Stimulated activated CD4-positive, alpha-beta T cell treated with anti-CD3 and anti-CD28 coated beads, Interleukin-12 subunit alpha, Interleukin-12 subunit beta, amount 100 ng/mL, for 24 hours (primary cell): ENCODE measurements at regions not wholly inside any gene's neighbourhood (a gene's known extent, or its start where the extent isn't known, plus 50 kb on each side); places are given as distances from the start of the nearest gene placed in this dataset.
"Not testable (repeated sequence)": the region's sequence is repeated elsewhere in the genome, so short reads cannot be mapped to it uniquely, and the experiment has no call there.

Source experiments
- DNase-seq, 2 experiments: peaks; one replicate each; pipeline ENCODE4 v3.0.0-alpha.2; 2020; ENCODE audit warnings: low read depth in 2 of 2

GRCh38 chr2:59881218-59881617 lies 672.2 kb downstream of the BCL11A start:
- no peak for DNase-seq

DNA sequence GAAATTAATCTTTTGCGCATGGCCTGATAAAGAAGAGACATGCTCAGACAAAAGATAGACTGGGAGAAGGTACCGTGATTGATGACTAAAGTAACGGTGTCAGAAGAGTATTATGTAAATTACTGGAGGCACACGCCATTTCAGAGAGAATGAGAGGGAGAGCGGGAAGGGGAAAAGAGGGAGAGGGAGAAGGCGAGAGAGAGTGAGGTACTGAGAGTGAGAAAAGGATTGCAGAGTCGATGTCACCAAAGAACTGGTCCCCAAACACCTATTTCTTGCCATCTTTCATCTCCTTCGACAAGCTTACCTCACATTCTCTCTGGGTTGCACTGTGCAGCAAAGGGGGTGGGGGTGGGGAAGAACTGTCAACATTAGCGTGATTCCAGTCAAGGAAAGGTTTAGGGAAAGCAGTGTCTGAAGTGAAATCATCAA lies 673.7 kb downstream of the BCL11A start:
- DNase-seq = no peak

DNA sequence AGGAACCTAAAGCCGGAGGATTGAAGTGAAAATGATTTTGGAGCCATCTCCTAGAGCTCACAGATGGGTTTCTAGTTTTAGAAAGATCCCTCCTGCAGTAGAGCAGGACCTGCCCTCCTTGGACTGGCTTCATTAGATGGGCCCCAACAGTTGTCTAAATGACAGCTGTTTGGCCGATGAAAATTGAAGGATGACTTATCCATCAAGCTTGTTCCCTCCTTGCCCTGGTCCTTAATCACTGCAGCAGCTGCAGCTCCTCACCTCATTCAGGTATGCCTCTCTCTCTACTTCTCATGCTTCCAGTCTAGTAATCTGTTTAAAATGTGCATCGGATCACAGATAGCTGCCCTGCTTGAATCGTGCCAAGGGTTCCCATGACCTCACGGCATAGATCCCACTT lies 677.6 kb downstream of the BCL11A start:
- no peak for DNase-seq

GRCh38 chr2:59874971-59875755 lies 678.3 kb downstream of the BCL11A start:
- no peak for DNase-seq

- DNase-seq = no peak
These were observed 679.1 kb downstream of the BCL11A start for GRCh38 chr2:59874361-59874760.

GRCh38 chr2:59871830-59872229 lies 681.6 kb downstream of the BCL11A start:
- DNase-seq = no peak

DNA sequence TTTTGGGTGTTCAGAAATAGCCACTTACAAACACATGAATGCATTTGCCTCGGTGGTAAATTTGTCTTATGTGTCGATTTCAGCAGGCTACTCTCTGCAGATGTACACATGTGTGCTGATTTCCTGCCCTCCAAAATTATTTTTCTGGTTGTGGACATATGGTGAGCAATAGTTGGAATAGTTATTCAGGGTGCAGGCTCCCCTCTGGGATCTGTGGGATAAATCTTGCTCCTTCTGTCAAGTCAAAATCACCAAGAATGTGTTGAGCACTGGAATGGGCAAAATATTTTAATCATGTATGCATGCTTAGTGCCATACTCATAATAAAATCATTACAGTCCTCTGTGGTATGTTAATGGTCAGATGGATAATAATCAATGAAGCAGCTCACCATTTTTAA lies 684.5 kb downstream of the BCL11A start:
- no peak for DNase-seq

GRCh38 chr2:59866436-59866835 lies 687.0 kb downstream of the BCL11A start:
- no peak for DNase-seq

DNA sequence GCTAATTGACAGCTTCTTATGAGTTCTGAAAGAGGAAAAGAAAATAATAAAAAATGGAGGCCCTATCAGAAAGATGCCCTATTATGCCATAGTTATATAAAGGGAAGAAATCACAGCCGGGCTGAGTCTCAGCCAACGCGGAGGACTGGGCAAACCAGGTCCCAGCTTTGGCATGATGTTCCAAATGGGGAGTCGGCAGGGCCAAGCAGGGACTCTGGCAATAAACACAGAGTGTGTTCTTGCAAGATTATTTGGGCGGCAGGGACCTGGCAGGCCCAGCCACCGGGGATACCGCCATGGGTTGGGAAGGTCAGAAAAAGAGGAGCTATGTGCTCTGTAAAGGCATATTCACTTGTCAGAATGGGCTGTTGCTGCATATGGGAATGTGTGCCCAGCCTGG lies 694.9 kb downstream of the BCL11A start:
- DNase-seq = no peak

GRCh38 chr2:59857109-59857508 lies 696.3 kb downstream of the BCL11A start:
- DNase-seq = no peak

GRCh38 chr2:59856391-59856790 lies 697.1 kb downstream of the BCL11A start:
- no peak for DNase-seq

DNA sequence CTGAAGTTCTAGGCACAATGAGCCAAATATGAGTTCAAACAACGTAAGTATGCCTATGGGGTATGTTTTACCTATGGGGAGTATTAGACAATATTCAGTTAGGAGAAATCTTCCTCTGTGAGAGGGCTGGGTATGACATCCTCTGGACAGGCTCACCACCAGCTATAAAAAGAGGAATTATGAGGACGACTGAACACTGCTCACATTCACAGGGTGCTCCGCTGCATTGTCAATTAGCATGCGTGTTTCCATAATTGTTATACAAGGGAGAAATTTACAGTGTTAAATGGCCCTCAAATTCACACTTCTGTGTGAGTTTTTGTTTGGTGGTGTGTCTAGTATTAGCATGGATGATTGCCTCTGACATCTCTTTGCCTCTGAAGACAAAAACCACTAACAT lies 700.4 kb downstream of the BCL11A start:
- no peak for DNase-seq

DNA sequence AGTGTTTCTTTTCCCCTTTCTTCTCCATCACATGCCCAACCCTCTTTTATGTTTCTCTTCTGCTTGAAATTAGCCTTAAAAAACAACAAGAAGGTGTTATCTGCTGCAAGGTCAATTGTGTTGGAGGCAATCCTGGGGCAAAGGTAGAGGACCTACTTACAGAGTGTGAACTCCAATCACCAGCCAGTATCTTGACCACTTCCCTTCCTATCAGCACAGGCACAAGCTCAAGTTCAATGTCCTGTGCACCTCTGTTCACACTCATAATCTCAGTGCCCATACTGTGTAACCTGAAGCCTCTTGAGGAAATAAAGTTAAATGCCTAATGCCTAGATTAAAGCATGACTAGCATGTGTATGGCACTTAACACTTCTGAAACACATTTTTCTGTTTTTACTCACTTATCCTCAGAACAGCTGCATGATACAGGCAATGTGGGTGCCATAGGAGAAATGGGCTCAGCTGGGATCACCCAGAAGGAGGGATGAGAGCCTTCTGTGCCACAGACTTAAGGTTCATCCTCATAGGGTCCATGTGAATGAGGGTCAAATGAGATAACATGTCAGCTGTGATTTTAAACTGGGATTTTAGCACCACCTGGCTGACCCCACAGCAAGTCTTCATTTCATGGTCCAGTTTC lies 701.5 kb downstream of the BCL11A start:
- DNase-seq = no peak

GRCh38 chr2:59850554-59850953 lies 702.9 kb downstream of the BCL11A start:
- no peak for DNase-seq

DNA sequence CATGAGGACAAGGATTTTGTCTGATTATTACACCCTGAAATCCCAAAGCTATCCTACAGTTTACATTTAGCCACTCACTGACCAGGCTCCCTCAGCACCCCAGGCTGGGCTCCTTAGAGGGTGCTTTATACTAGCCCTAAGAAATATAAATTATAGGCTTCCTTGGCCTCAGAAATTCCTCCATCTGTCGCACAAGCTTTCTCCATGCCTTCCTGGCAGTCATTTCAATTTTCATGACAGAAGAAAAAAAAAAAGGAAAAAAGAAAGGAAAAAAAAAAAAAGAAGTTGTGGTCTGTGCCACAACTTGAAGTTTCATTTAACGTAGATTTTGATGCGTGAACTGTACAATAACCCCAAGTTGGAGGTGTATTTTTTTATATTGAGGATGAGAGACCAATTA lies 719.5 kb downstream of the BCL11A start:
- DNase-seq = no peak

GRCh38 chr2:59830601-59831000 lies 722.9 kb downstream of the BCL11A start:
- DNase-seq = no peak

GRCh38 chr2:59827677-59828076 lies 725.8 kb downstream of the BCL11A start:
- DNase-seq = no peak

DNA sequence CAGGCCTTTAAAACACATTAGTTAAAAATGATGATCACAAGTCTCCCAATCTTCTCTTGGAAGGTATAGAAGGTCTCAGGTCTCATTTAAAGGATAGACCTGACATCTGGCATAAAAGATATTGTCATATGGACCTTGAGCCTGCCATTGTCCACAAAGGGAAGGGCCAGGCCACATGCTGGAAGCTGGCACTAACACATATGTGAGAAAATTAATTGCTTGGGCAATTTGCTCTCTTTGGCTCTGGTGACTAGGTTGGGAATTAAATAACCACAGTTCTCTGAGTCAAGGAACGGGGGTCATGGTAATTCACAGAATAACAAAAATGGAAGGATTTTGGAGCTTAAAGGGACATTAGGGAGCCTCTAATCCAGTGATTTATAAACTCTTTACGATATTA lies 727.3 kb downstream of the BCL11A start:
- DNase-seq = no peak

GRCh38 chr2:59824314-59824713 lies 729.1 kb downstream of the BCL11A start:
- DNase-seq = no peak

- DNase-seq = no peak
These were observed 737.4 kb downstream of the BCL11A start for GRCh38 chr2:59816075-59816474.

GRCh38 chr2:59810283-59810682 lies 743.2 kb downstream of the BCL11A start:
- DNase-seq = not testable (repeated sequence)

DNA sequence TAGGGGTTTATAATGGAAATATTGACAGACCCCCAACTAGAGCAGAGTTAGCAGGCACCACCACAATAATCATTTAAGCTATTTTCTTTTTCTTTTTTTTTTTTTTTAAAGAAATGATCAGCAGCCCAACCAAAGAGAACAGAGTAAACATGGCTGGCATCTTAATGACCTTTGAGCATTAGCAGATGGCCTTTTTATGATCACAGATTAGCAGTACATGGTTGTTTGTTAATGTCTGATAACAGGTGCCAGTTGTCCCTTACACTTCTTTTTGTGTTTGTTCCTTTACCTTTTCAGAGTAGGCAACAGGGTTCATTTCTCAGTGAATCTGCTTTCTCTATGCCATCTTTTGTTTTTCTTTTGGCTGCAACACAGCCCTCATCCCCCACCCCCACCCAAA lies 747.0 kb downstream of the BCL11A start:
- no peak for DNase-seq

- no peak for DNase-seq
These were observed 748.7 kb downstream of the BCL11A start for GRCh38 chr2:59804732-59805131.

GRCh38 chr2:59803586-59803985 lies 749.9 kb downstream of the BCL11A start:
- DNase-seq = no peak
